T1000 (cell line): ENCODE measurements at regions not wholly inside any gene's neighbourhood (a gene's known extent, or its start where the extent isn't known, plus 50 kb on each side); places are given as distances from the start of the nearest gene placed in this dataset.

Experiments
- DNase-seq: peaks from one replicate; lab custom pipeline; 2025; ENCODE audit warnings: mixed read lengths; lab: John Stamatoyannopoulos, UW

- no peak for DNase-seq
Measured at GRCh38 chr2:15866563-15867193, 73.7 kb upstream of the MYCN start.

DNA sequence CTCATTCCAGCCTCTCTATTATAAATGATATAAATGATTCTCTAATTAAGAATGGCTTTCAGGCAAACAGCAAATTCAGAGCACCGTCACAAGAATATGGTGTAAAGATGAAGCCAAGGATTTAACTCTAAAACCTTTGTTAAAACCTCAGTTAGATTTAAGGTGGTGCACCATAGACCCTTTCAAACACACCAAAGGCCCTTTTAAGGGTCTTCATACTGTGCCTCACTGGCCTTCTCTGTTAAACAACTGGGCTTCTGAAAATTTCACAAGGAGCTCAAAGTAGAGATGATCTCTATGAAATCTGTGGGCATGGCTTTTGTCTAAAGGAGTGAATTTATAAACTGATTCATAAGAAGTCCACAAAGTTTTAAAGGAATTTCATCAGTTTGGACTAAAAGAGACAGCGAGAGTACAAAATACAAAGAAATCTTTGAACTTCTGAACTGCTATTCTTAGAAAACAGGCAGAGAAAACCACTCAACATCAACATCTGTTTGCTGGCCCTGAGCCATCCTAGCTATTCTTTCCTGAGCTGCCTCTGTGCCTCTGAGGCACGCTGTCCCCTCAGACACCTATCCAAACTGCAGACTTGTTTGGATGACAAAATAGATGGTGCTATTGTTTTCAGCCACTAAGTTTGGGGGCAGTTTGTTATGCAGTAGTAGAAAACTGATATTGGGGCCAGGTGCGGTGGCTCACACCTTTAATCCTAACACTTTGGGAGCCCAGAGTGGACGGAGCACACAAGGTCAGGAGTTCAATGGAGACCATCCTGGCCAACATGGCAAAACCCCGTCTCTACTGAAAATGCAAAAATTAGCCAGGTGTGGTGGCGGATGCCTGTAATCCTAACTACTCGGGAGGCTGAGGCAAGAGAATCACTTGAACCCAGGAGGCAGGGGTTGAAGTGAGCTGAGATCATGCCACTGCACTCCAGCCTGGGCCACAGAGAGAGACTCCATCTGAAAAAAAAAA lies 72.9 kb upstream of the MYCN start:
- DNase-seq: no peak

DNA sequence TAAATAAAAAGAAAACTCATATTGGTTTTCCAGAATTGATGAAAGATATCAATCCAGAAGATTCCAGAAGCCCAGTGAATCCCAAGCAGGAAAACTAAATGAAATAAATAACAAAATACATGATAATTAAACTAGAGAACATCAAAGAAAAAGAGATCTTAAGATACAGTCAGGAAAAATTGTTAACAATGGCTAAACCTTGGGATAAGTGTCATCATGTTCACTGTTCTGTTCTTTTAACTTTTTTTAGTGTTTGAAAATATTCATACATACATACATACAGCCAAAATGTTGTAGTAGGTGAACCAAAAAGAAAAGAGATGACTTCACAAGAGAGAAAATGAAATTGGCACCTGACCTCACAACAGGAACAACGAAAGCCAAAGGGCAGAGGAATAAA lies 72.2 kb upstream of the MYCN start:
- DNase-seq: no peak

- no peak for DNase-seq
Measured at GRCh38 chr2:15868704-15869103, 71.6 kb upstream of the MYCN start.

GRCh38 chr2:15869396-15869795 lies 71.0 kb upstream of the MYCN start:
- DNase-seq: no peak

DNA sequence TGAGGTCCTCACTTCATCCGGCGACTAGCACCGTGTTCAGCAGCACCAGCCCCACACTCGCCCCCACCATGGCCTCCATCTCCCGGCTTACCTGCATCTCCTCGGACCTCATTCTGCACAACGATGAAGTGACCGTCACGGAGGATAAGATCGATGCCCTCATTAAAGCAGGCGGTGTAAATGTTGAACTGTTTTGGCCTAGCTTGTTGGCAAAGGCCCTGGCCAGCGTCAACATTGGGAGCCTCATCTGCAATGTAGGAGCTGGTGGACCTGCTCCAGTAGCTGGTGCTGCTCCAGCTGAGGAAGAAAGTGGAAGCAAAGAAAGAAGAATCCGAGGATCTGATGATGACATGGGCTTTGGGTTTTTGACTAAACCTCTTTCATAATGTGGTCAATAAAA lies 70.5 kb upstream of the MYCN start:
- no peak for DNase-seq

GRCh38 chr2:15870565-15870964 lies 69.8 kb upstream of the MYCN start:
- no peak for DNase-seq

DNA sequence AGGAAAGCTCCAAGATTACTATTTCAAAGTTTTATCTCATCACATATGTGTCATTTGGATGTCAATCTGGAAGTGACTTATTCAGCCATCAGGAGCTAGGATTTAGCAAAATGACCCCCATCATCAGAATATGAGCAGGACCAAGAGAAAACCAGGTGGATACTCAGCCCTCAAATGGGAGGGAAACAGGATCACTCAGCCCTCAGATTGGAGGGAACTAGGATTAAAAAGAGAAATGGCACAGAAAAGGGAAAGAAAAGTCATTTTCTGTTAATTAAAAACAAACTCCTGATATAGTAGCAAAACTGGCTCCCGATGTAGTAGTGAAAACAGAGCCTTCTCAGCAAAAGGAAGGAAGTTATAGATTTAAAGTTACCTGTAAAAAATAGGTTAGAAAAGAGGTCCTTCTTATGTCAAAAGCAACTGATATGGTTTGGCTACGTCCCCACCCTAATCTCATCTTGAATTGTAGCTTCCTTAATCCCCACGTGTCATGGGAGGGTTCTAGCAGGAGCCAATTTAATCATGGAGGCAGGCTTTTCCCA lies 69.0 kb upstream of the MYCN start:
- DNase-seq: no peak

DNA sequence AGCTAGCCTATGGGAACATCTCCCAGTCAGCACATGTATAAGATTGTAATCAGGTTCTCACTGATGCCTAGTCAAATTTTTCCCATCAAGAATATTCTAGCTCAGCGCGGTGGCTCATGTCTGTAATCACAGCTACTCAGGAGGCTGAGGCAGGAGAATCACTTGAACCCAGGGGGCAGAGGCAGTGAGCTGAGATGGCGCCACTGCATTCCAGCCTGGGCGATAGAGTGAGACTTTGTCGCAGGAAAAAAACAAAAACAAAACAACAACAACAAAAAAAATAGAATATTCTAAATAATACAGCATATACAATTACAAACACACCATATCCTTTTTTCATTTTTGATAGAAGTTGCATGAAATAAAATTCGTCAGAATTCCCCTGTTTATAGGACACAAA lies 67.5 kb upstream of the MYCN start:
- DNase-seq: no peak

GRCh38 chr2:15874321-15874720 lies 66.0 kb upstream of the MYCN start:
- no peak for DNase-seq

- DNase-seq: no peak
Measured at GRCh38 chr2:15874854-15875804, 65.2 kb upstream of the MYCN start.

- no peak for DNase-seq
Measured at GRCh38 chr2:15875969-15876705, 64.2 kb upstream of the MYCN start.

- no peak for DNase-seq
Measured at GRCh38 chr2:15880226-15881119, 59.9 kb upstream of the MYCN start.

GRCh38 chr2:15881120-15881433 lies 59.3 kb upstream of the MYCN start:
- no peak for DNase-seq

DNA sequence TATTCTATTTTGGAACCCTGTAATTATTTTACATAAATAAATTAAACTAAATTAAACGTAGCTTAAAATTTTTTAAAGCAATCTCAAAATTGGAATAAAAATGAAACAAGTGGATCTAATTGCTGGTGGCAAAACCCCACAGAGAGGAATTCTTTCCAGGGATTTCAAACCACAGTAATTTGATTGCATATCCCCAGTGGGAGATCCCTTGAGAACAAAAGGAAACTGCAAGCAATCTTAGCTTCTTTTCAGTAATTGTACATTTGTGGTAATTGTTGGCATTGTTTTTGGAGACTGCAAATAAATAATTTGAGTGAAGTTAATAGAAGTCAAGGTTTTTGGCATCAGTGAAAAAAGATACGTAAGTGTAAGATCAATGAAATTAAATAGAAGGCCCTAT lies 58.7 kb upstream of the MYCN start:
- no peak for DNase-seq

GRCh38 chr2:15882761-15883497 lies 57.4 kb upstream of the MYCN start:
- DNase-seq: no peak

GRCh38 chr2:15883684-15884083 lies 56.7 kb upstream of the MYCN start:
- no peak for DNase-seq

DNA sequence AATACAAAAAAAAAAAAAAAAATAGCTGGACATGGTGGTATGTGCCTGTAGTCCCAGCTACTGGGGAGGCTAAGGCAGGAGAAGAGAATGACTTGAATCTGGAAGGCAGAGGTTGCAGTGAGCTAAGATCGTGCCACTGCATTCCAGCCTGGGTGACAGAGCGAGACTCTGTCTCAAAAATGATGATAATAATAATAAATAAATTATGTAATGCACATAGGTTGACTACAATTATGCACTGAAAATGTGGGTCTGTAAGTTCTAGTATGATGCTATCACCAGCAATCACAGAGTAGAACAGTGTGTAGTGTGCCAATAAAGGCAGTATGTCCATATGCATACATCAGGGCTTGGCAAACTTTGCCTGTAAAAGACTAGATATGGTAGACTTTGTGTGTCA lies 55.6 kb upstream of the MYCN start:
- no peak for DNase-seq

DNA sequence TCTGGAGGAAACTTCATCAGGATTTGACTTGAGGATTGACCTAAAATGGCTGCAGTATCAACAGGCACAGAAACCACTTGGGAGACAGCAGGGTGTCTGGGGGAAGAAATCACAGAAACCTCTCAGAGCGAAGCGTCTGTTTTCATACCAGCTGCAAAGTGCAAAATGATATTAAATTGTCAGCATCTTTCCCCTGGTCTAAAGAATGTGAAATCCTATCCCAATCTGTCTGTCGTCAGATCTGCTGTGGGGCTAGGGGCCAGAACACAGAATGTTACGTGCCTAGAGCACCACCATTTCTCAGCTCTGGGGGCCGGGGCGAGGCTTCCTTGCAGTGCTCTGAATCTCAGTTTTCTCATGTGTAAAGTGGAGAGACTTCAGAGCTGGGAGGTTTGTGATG lies 54.1 kb upstream of the MYCN start:
- no peak for DNase-seq
